ENCODE measurements at regions not wholly inside any gene's neighbourhood (a gene's known extent, or its start where the extent isn't known, plus 50 kb on each side); places are given as distances from the start of the nearest gene placed in this dataset.
A peak's percentile ranks its signal among the peaks of the same experiment; 100 is the strongest.

DNA sequence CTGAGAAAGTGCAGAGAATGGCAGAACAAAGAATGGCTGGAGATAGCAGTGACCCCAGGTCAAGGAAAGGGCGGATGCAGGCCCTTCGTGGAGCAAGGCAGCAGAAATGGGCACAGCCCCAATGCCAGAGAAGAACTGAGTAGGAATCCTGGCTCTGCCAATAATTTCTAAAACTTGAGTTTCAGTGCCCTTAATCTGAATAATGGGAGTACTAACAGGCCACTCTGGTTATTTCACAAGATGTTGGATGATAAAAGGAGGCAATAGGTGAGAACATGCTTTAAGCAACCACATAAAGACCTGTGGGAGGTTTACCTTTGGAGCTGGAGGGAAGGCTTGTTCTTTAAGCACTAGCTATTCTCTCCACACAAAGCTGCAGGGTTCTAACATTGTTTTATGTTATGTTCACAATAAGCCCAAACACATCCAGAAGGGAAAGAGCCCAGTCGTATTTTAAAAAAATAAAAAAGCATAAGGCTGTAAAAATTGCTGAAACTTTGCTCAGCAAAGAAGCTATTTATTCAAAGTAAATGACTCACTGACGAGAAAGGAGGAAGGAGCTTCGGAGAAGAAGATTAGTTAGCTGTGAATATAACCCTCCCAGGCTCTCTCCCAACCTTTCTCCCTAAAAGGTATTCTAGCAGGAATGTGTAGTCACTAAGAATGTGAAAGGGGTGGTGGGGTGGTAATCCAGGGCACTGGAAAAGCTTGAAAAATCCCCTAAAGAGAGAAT lies 470.2 kb downstream of the TXNL1 start:
- peak; percentile 47 for ATAC-seq (ENCODE audit: poor library complexity)
- intact Hi-C loops (cut with DNase I), result no loop called here
- DNase-seq, result no peak

DNA sequence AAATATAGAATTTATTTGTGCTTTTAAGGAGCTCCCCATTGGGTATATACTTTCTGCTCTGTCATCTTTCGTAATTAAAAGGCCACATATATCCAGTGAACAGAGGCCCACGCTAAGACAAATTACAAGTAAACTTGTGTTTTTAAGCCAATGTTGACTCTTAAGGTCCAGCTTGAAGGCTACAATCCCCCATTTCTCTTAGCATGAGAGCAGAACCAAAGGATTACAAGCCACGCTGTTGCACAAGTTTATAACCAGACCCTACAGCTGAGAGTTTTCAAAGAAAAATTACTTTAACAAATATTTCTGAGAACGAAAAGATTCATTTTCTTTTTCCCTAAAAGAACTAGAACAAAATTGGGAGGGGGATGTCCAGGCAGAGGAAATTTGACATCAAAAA lies 471.0 kb downstream of the TXNL1 start:
- intact Hi-C loops (cut with DNase I), result no loop called here
- no peak for ATAC-seq (ENCODE audit: poor library complexity)
- DNase-seq, result no peak

DNA sequence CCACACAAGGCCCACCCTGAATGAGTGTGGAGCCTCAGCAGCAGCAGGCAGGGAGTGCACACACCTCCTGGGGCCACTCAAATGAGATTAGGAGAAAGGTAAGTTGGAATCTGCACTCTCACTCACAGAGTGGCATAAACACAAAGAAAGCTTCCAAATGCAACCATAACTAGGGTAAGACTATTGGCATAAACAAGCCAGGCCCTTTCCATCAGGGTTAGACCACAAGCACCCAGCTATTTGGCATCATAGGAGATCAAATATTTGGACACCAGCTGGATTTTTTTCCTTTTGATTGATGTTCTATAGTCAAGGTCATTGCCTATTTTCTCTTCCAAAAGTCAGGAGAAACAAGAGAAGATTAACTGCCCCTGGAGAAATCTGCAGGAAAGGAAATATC lies 471.5 kb downstream of the TXNL1 start:
- DNase-seq (no peak), ATAC-seq (ENCODE audit: poor library complexity) (no peak)
- intact Hi-C loops (cut with DNase I), result no loop called here

DNA sequence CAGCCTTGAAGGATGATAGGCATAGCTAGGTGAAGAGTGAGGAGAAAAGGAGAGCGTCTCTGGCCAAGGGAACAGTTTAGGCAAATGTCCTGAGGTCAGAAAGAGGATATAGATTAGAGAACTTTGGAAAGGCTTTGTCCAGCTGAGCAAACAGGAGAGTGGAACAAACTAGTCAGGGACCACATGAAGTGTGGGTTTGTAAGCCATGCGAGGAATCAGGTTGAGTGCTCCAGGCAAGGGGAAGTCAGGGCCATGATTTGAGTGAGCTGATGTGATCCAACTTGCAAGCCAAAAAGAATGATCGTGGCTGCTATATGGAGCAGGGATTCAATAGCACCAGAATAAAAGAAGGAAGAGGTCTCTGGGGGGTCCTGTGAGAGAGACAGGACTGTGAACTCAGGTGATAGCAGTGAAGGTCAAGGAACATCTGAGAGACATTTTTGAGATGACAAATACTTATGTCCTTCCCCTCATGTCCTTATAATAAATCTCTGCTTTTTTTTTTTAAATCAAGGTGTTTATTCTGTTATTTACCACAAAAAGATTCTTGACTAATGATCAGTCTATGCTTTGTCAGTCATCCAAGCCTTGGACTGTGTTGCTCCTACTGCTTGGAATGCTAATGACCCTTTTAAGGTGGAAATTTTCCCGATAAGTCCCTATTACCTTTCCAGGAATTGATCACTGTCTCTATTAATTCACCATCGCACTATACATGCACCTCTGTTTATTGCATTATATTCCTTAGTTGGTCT lies 472.6 kb downstream of the TXNL1 start:
- intact Hi-C loops (cut with DNase I), result no loop called here
- DNase-seq (no peak), ATAC-seq (ENCODE audit: poor library complexity) (no peak)

DNA sequence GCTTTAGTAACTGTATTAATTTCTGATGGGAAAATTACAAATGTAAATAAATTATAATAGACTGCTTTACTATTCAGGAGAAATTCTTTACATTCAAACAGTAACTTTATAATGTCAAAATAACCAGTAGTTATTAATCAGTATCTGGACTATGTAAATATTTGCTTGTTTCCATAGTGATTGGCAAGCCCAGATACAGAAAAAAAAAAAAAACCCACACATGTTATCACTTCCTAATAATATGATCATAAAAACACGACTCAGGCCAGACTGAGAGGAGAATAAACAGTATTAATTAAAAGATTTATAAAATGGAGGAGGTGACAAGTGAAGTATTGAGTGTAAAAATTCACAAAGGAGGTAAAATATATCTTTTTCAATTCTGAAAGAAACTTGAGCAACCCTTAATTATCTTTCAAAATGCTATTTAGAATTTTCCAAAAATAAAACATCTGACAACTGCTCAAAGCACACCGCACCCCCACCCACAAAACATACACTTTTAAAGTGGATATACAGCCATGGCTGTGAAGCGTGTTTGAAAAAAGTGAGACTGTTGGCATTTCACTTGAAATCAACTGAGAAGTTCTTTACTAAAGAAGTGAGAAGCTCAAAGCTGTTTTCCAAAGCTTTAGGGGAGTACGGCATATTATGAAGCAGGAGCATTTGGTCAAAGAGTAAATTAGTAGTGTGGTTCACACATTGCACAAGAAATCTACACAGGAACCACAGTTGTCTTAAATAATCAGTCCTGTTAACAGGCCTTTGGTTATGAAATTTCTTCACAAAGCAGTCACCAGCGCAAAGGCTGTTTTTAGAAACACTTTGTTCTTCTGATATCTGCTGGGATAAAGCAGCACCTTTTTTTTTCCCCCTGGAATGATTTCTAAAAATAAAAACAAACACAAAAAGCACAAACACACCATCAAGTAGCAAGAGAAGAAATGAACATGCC lies 475.8 kb downstream of the TXNL1 start:
- ATAC-seq (ENCODE audit: poor library complexity), result peak; percentile 85
- DNase-seq, result no peak
- intact Hi-C loops (cut with DNase I), result no loop called here

DNA sequence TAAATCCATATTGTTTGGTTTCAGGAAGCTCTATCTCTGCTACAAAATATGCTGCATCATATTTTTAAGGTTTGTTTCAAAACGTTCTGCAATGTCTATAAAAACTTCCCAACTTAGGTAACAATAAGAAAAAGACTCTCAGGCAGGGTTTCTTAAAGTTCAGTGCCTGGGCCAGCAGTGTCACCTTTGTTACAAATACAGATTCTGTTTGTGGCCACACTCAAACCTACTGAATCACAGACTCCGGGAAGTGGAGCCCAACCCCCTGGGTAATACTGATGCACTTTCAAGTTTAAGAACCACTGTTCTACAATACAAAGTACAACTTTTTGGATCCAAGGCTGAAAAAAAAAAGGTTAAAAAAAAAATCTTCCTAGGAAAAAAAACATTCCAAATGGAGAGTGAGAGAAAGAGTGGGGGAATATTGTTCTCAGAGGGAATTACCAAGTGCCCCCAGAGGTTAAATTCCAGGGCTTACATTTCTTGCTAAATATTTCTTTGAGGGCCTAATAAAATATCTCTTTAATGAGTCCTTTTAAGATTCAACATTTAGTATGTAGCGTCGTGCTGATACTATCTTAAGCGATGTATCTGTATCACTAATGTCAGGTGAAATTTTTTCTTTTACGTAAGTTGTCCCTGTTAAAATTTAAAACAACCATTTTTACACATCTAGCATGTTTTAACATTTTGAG lies 476.7 kb downstream of the TXNL1 start:
- no peak for DNase-seq

DNA sequence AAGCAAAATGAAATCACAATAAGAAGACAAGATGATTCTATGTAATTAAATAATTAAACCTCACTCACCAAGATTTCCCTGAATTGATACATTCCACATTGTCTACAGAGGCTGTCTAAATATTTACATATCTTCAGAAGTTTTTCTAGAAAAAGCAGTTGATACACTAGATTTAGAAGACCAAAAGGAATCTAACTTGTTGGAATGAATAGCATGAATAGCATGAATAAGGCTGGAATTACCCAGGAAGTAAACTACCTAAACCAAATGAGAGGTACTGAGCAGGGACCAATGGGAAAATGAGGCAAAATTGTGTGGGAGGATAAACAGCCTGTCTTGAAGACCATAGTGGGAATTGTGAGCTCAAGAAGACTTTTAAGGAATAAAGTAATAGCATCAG lies 479.7 kb downstream of the TXNL1 start:
- intact Hi-C loops (cut with DNase I), result no loop called here
- DNase-seq, result no peak
- ATAC-seq (ENCODE audit: poor library complexity), result no peak

More for the DNA sequence above, 476.7 kb downstream of the TXNL1 start:
- ATAC-seq (ENCODE audit: poor library complexity), result peak; percentile 62
- intact Hi-C loops (cut with DNase I), result no loop called here

DNA sequence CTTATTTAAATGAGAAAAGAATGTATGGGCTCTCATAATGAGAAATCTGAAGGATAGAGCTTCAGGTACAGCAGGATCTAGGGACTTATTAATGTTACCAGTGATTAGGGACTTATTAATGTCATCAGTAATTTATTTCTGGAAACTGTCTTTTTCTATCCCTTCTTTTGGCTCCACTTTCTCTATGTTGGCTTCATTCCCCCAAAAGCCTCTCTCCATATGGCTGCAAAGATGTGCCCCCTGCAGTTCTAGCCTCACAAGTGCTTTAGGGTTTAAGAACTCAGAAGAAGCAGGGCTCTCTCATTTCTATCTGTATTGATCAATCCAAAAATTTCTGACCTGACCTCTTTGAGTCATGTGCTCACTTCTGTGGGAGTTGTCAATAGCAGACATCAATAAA lies 480.9 kb downstream of the TXNL1 start:
- DNase-seq (no peak), ATAC-seq (ENCODE audit: poor library complexity) (no peak)
- intact Hi-C loops (cut with DNase I), result no loop called here

DNA sequence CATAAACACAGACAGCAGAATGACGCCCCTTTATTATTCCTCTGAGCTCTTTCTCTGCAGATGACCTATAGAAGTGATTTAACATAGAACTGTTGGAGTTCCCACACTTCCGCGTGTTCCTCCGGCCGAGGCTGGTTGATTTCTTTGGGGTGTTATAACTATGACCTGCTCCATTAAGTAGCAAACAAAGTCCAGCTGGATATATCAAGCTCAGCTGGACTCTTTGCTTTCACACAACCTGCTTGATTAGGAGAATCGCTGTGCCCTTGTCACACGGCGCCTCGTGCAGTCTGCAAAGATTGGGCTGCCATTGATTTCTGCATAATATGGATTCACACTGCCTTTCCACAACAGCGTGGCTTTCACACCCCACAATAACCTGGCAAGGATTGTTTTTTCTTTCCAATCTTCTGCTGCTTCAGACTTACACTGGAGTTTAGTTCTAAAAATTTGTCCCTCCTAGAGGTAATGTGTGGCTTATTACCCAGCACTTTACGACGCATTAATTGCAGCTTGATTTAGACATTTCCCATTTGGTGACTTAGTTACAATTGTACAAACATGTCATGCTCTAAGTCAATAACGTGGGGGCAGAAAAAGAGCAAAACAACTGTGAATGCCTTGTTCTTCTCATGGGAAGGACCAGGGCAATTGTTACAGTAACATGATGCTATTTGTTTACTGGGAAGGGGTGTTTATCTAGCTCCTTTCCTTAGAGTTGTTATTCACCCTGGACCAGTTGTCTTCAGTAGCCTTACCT lies 485.7 kb downstream of the TXNL1 start:
- ATAC-seq (ENCODE audit: poor library complexity), result no peak
- DNase-seq, result no peak
- intact Hi-C loops (cut with DNase I), result no loop called here

DNA sequence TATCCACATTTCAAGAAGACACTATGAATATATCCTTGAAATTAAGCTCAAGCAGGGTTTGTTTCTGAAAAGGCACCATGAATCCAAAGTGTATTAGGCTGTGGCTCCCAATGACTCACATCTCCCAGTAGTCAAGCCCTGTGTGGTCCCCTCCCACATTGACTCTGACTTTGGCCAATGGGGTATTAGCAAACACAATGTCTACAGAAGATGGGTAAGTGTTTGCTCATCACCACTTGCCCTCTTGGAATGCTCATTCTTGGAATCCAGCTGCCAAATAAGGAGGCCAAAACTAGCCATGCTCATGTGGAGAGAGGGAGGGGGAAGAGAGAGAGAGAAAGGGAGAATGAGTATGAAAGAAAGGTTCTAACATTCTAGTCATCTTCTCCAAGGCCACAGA lies 490.0 kb downstream of the TXNL1 start:
- no peak for DNase-seq
- intact Hi-C loops (cut with DNase I), result no loop called here
- ATAC-seq (ENCODE audit: poor library complexity), result no peak

DNA sequence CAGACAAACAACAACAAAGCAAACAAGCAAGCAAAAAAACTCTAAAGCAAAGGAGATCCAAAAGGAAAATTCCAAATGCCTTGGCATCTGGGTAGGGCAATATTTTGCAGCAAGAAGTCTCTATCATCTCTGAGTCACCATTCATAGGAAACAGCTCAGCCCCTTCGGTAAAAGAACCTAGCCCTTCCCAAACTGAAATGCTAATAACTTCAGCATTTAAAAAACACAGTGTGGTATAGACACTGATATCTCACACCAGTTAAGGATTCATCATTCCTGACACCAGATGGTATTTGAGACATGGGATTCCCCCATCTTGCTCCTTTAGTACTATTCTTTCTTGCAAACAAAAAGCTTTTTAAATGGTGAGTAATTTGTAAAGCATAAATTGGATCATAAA lies 491.8 kb downstream of the TXNL1 start:
- no peak for ATAC-seq (ENCODE audit: poor library complexity)
- intact Hi-C loops (cut with DNase I), result no loop called here

DNA sequence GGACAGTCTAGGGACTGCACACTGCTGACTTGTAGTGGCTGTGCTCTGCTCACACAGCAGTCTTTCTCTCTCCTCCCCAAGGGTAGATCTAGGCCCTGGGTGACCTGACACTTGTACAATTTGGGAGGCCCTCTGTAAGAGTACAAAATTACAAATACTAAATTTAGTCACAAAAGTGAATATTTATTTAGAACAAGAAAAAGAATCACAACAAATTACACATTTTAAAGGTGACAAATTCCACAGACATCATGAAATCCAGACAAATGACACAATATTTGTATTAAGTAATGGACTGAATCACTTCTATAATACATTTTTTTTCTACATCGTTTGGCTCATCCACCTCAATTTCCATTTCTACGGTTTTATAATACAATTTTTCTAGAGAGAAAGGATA lies 496.4 kb downstream of the TXNL1 start:
- DNase-seq (no peak), ATAC-seq (ENCODE audit: poor library complexity) (no peak)
- intact Hi-C loops (cut with DNase I), result no loop called here

More for the DNA sequence above, 491.8 kb downstream of the TXNL1 start:
- DNase-seq, result no peak

DNA sequence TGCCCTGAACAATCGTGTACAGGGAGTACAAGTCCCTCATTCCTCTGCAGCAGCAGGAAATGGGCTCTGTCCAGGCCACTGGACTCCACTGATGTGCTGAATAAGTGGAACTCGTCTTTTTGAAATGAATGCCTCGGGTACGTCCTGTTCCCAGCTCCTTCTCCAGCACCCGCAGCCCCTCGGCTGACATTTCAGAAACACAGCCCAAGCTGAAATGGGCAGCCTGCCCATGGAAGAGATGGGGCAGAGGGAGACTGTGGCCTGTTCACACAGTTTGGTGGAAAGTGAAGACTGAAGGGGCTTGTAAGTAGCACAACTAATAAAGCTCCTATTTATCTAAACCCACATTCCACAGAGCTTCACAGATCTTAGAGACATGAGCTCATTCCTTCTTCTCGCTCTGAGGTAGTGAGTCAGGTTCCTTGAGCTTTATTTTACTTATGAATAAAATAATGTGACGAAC lies 498.6 kb downstream of the TXNL1 start:
- DNase-seq, result peak; percentile 67
- intact Hi-C loops (cut with DNase I), result no loop called here
- peak; percentile 81 for ATAC-seq (ENCODE audit: poor library complexity)

DNA sequence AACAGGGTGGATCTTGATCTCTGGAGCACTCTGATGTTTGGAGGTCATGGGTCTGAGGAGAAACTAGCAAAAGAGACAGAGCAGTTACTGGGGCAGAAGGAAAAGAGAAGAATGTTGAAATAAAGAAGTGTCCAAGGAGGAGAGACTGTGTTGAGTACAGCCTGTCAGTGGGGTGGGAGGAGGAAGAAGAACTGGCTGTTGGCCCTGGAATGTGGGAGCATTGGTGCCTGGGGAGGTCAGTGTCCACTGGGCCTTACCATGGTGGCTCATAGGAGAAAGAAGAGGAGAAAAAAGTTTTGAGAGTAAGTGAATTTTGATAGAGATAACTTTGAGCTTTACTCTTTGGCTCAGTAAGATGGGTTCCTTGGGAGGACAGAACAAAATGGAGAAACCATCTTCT lies 499.0 kb downstream of the TXNL1 start:
- intact Hi-C loops (cut with DNase I), result no loop called here
- peak; percentile 75 for ATAC-seq (ENCODE audit: poor library complexity)
- no peak for DNase-seq

DNA sequence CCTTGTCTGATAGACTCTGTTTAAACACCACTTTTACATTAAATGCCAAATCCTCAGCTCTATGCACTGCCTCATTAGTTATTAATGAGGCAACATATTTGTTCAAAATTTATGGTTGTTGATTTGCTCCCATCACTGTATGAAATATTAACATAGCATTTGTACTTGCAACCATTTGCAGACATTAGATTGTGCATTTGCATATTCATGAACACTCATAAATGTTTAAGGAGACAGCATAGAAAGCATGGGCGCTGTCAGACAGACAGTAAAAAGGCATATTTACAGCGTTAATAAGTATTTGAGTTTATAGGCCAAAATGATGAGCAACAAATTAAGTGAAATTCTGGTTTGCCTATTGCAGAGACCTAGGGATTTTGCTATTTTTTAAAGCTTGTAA lies 502.3 kb downstream of the TXNL1 start:
- ATAC-seq (ENCODE audit: poor library complexity) (no peak), DNase-seq (no peak)
- intact Hi-C loops (cut with DNase I), result no loop called here

DNA sequence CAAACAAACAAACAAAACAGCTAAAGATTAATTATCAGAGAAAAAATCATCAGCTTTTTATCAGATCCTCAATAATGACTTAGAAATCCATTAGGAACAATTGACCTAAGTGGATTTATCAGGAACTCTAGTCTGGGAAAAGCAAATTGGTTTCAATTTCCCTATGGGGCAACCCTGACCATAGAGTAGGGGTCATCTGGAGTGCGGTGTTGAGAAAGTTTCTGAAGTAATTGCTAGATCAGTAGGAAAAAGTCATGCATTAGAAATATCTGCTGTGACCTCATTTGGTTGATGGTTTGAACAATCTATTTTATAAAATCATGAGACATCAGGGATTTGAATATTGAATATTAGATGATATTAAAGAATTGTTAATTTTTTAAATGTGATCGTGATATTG lies 507.9 kb downstream of the TXNL1 start:
- DNase-seq (no peak), ATAC-seq (ENCODE audit: poor library complexity) (no peak)
- intact Hi-C loops (cut with DNase I), result no loop called here

DNA sequence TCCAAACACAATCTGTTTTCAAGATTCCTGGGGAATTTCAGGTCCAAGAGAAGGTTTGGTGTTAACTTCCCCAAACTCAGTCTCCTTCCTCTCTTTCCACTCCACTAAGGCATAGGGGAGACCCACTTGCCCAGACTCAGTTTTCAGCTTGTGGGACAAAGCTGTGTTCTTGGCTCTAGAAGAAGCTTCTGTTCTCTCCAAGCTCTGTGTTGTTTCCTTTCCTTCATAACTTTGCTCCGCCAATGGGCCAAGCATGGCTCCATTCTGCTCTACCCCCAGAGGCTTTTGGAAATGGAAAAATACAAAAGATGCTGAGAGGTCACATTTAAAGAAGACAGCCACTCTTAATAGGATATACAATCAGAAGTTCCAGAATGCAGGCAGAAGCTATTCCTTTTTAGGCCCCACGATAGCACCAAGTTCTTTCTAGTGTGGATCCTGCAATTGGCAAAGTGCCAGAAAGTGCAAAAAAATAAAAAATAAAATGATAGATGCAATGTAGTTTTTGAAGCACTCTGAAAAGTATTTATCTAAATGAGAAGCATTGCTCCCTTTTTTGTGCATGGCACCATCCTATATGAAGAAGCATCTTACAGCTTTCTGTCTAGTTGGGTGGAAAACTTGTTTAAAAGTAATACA lies 510.1 kb downstream of the TXNL1 start:
- intact Hi-C loops (cut with DNase I), result no loop called here
- ATAC-seq (ENCODE audit: poor library complexity) (peak; percentile 29), DNase-seq (no peak)
